ENCODE measurements at regions not wholly inside any gene's neighbourhood (a gene's known extent, or its start where the extent isn't known, plus 50 kb on each side); places are given as distances from the start of the nearest gene placed in this dataset.

- DNase-seq, result no peak
Measured at GRCh38 chr5:158178535-158178934, 319.6 kb upstream of the CLINT1 start.

DNA sequence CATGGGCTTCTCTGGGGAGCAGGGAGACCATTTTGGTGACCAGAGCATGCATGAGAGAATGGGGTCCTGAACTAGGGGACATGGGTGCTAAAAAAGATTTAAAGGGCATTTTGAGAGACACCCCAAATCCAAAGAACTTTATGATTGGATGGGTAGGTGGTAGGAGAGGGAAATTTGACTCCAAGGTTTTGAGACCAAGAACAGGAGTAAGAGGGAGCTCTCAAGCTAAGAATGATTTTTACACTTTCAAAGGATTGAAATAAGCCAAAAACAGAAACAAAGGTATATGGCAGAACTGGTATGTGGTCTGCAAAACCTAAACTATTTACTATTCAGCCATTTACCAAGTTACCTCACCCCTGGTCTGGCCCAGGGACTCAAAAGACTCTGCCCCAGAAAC is 318.2 kb upstream of the CLINT1 start:
- no peak for DNase-seq

DNA sequence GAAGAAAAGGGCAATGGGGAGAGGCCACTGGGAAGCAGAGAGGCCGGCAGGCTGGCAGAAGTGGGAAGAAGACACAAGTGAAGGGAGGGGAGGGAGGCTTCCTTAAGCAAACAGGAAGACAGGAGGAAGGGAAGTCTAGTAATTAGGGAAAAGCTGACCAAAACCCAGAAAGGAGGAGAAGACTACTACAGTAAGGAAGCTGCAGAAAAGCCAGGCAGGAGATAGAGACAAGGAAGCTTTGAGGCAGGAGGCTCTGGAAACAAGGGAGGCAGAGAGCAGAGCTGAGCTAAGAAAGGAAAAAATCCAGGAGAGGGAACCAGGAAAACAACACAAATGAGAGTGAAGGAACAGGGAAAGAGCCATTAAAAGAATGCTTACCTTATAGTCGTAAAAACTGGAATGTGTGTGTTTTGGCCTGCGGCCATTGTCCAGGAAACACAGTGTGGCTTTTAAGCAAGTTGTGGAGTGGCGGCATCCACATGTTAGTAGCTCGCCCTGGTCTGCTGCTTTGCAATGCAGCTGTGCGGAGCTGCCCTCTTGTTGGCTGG is 317.1 kb upstream of the CLINT1 start:
- DNase-seq, result no peak

- peak; percentile 38 to 58 for DNase-seq
Measured at GRCh38 chr5:158174918-158175851, 316.2 kb upstream of the CLINT1 start.

DNA sequence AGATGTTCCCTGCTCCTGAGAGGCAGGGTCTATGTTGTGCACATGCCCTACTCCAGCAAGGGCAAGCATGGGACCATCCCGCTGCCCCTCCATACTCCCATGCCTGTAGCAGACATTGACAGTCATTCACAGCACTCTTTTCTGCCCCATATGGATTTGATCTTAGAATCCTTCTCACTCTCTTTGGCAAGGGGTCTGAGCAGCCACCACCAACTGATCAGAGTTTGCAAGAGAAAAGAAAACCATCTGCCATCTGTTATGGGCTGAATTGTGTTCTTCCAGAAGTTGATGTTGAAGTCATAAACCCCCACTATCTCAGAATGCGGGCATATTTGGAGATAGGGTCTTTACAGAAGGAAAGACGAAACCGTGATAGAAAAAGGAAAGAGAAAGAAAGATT is 315.1 kb upstream of the CLINT1 start:
- no peak for DNase-seq

- DNase-seq, result no peak
Measured at GRCh38 chr5:158172005-158172404, 313.1 kb upstream of the CLINT1 start.

- no peak for DNase-seq
Measured at GRCh38 chr5:158170534-158170933, 311.6 kb upstream of the CLINT1 start.

GRCh38 chr5:158170060-158170459 is 311.1 kb upstream of the CLINT1 start:
- no peak for DNase-seq

- DNase-seq, result no peak
Measured at GRCh38 chr5:158166424-158166823, 307.5 kb upstream of the CLINT1 start.

GRCh38 chr5:158165647-158166046 is 306.7 kb upstream of the CLINT1 start:
- no peak for DNase-seq

- DNase-seq, result no peak
Measured at GRCh38 chr5:158164296-158165047, 305.5 kb upstream of the CLINT1 start.

DNA sequence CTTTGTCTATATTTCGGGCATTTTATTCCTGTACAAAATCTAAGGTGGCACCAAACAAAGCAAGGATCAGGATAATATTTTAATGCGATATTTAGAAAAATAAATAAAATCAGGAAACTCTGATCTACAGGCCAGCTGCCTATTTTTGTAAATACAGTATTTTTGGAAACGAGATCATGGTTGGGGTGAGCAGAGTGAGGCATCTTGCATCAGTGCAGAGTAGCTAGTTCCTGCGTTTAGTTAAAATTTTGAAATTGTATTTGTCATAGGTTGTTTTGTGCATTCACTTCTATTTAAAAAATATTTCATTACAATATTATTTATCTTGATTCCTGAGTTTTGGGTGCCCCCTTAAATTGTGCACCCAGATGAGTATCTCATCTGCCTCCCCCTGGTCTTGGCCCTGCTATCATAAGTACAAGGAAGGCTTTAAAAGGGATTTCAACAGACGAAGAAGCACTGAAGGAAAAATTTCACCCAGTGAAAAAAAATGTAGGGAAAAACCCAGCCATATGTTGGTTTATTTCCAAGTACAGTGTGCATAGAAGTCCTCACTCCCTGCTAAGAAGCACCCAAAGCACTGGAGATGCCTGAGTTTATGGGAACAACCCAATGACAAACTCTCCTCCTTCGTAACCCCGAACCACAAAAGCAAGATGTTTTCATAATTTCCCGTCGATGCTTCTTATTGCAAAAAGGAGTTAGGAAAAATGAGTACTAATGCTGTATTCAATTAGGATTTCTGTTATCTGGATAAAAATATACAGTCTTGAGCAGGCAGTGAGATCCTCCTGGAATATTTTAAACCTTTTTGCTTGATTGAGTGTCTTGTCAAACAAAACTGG is 304.7 kb upstream of the CLINT1 start:
- no peak for DNase-seq

DNA sequence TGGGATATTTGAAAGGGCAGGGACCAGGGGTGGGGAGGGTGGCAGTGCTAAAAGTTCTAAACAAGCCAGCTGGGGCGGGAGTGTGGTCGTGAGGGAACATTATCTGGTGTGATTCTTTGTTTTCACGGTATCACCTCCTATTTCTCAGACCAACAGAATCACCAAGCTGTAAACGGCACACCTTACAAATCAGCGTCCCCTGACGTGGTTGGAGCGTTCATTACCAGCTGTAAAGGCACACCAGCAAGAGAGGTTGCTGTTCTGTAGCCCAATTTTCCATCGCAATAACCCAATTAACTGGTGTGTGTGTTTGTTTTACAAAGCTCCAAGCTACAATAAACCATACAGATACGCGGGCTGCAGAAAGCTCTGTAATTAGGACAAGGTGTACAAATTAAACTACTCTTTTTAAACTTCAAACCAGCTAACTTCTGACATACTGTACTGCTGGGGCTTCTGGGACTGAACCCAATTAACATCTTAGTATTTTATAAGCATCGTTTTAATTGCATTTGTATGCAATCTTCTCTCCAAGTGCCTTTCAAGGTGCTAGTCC is 303.6 kb upstream of the CLINT1 start:
- no peak for DNase-seq

- no peak for DNase-seq
Measured at GRCh38 chr5:158162026-158162425, 303.1 kb upstream of the CLINT1 start.

GRCh38 chr5:158159621-158160020 is 300.7 kb upstream of the CLINT1 start:
- no peak for DNase-seq

- no peak for DNase-seq
Measured at GRCh38 chr5:158155811-158156505, 297.0 kb upstream of the CLINT1 start.

- no peak for DNase-seq
Measured at GRCh38 chr5:158155067-158155466, 296.1 kb upstream of the CLINT1 start.

DNA sequence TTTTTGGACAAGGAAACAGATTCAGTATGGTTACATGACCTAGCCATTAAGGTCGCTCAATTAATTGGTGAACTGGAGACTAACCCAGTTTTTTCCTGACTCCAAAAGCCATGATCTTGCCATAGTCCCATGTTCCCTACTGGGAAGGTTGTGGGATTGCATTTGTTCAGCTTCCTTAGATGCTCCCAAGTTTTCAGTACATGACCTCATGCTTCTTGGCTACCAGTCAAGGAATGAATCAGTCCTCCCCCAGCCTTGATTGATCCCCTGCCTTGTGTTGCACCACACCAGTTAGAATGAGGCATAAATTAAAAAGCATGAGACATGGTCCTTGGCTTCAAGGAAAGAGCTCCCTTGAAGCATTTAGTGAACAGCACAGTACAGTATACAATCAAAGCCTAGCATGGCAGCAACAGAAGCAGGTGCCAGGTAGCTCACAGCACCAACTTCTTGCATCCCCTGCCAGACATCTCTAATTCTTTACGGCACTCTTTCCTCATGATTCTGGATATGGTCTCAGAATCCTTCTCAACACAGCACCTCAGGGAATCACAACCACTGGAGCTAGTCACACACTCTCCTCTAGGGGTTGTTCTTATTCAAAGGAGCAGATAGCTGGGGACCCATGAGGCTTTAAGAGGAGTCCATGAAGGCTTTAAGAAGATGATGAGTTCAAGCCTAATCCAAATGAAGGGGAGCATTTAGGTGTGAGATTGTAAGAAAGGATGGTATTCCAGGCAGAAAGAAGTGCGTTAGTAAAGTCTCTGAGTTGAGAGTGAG is 295.5 kb upstream of the CLINT1 start:
- no peak for DNase-seq

DNA sequence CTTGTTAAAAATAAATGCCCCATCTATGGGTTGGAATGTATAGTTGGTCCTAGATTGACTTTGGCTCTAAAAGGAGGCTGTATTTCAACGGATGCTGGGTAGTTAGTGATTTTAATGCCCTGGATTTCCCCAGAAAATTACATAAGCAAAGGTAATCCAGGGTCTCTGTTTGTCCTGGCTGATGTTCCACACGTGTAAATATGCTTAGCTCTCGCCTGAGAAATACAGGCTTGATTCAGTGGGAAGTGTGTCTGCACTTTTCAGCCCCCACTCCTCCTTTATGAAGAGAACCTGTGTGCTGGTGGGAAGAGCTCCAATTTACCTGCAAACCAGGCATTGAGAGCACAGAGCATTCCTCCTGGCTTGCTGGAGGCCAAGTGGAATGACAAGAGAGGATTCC is 294.6 kb upstream of the CLINT1 start:
- DNase-seq, result no peak

GRCh38 chr5:158152136-158152535 is 293.2 kb upstream of the CLINT1 start:
- no peak for DNase-seq

DNA sequence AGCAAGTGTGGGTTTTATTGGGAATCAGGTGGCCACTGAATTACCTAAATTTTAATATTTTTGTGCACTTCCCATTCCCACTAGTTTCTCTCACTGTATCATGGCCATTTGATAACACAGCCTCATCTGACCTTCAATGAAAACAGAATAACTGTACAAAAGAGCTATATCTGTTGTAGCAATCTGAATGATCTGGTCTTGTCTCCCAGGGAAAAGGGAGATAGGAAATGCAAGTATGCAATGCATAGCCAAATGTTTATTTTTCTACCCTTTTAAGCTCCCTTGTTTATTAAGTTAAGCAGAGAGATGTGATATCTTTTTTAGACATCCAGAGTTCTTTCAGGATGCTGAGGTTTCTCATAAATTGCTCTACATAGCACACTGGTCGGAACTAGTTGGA is 288.3 kb upstream of the CLINT1 start:
- DNase-seq, result no peak

Data from stimulated activated CD4-positive, alpha-beta T cell treated with anti-CD3 and anti-CD28 coated beads, Interleukin-2, amount 100 ng/mL, for 48 hours (primary cell).